Endothelial cell of umbilical vein (primary cell): ENCODE measurements at regions not wholly inside any gene's neighbourhood (a gene's known extent, or its start where the extent isn't known, plus 50 kb on each side); places are given as distances from the start of the nearest gene placed in this dataset.

Source experiments
- BruUV-seq: library from RNA; stranded (reverse); fragments of 400-500 nt; replicated peaks from 2 replicates; lab custom pipeline; 2021; lab: Mats Ljungman, UMichigan
- CTCF ChIA-PET: fragments of 300-600, 350-600 bp; sonication (Branson Sonifier 250); formaldehyde crosslinking; loops from one replicate; lab custom pipeline; 2021; ENCODE audit warnings: antibody characterized with exemption, inconsistent platforms; lab: Charles Lee
- POLR2A ChIA-PET: fragments of 300-600, 350-600 bp; sonication (Branson Sonifier 250); formaldehyde crosslinking; loops from one replicate; lab custom pipeline; 2021; ENCODE audit warnings: antibody characterized with exemption, inconsistent platforms; lab: Charles Lee
- DNase-seq: peaks from one replicate; pipeline ENCODE4 v3.0.0-alpha.2; 2011; ENCODE audit warnings: low read depth, low spot score
- FAIRE-seq: peaks from 2 replicates; lab custom pipeline; 2011; peaks lifted over from hg19 to GRCh38; lab: Jason Lieb, UNC
- H2AFZ ChIP-seq: 2 replicates; pipeline ENCODE4 v1.6.0; 2012; ENCODE audit warnings: low read depth, low read length, control low read depth, inconsistent platforms
- H3K27ac ChIP-seq: 2 replicates; pipeline ENCODE4 v1.5.1; 2011; ENCODE audit warnings: low read depth, mild to moderate bottlenecking, control low read depth, low read length, moderate library complexity; ENCODE audit not compliant: insufficient read depth
- H3K27me3 ChIP-seq, 2 experiments: 2 replicates each; pipeline versions ENCODE4 v1.6.0 to v1.6.1; 2011; ENCODE audit warnings: low read length in 2 of 2, mixed read lengths in 1 of 2; ENCODE audit not compliant: control insufficient read depth in 2 of 2, insufficient read depth in 2 of 2
- H3K36me3 ChIP-seq, 2 experiments: 2 replicates in 1 of 2; 3 replicates in 1 of 2; pipeline ENCODE4 v1.5.1; 2011; ENCODE audit warnings: low read length in 2 of 2, mild to moderate bottlenecking in 1 of 2, moderate library complexity in 1 of 2; ENCODE audit not compliant: control insufficient read depth in 2 of 2, insufficient read depth in 2 of 2; ENCODE audit errors: extremely low read depth in 1 of 2
- H3K4me1 ChIP-seq: 3 replicates; pipeline ENCODE4 v1.5.1; 2011; ENCODE audit warnings: mild to moderate bottlenecking, low read length; ENCODE audit not compliant: control insufficient read depth, insufficient read depth; ENCODE audit errors: extremely low read depth
- H3K4me2 ChIP-seq: 2 replicates; pipeline ENCODE4 v1.6.1; 2011; ENCODE audit warnings: low read length, control low read depth, mixed read lengths; ENCODE audit not compliant: insufficient read depth
- H3K4me3 ChIP-seq, 3 experiments: fragments of 200-600 bp in 1 of 3; sonication (generic), shearing (Covaris generic) in 1 of 3; replicated peaks in 1 of 3; 2 replicates each; pipeline ENCODE4 v1.5.1; 2011 to 2016; ENCODE audit warnings: control low read depth in 3 of 3, low read length in 3 of 3, mild to moderate bottlenecking in 2 of 3, inconsistent platforms in 1 of 3, low read depth in 1 of 3, moderate library complexity in 1 of 3; ENCODE audit not compliant: insufficient read depth in 1 of 3
- H3K79me2 ChIP-seq: 2 replicates; pipeline ENCODE4 v1.6.0; 2012; ENCODE audit warnings: low read length, inconsistent platforms; ENCODE audit not compliant: control insufficient read depth, insufficient read depth
- H3K9ac ChIP-seq: replicated peaks from 2 replicates; pipeline ENCODE3; 2011; ENCODE audit warnings: low read length, control low read depth; ENCODE audit not compliant: insufficient read depth; ENCODE audit errors: extremely low read depth
- H3K9me1 ChIP-seq: replicated peaks from 3 replicates; pipeline ENCODE4 v1.6.0; 2011; ENCODE audit warnings: mild to moderate bottlenecking, low read length; ENCODE audit not compliant: control insufficient read depth, insufficient read depth; ENCODE audit errors: extremely low read depth
- H3K9me3 ChIP-seq: replicated peaks from 2 replicates; pipeline ENCODE4 v1.5.1; 2012; ENCODE audit warnings: low read length, inconsistent platforms; ENCODE audit not compliant: control insufficient read depth, insufficient read depth
- H4K20me1 ChIP-seq: replicated peaks from 2 replicates; pipeline ENCODE3; 2011; ENCODE audit warnings: mild to moderate bottlenecking, low read length; ENCODE audit not compliant: control insufficient read depth, insufficient read depth; ENCODE audit errors: extremely low read depth
- CTCF ChIP-seq, 2 donors: IDR thresholded peaks; 1 replicate in 1 of 2; 2 replicates in 1 of 2; pipeline ENCODE4 v1.5.1; 2011; ENCODE audit warnings: low read length in 2 of 2, mild to moderate bottlenecking in 2 of 2, moderate library complexity in 2 of 2, control low read depth in 1 of 2, inconsistent platforms in 1 of 2, low read depth in 1 of 2; ENCODE audit not compliant: insufficient read depth in 1 of 2; ENCODE audit errors: extremely low read depth in 1 of 2
- EZH2 ChIP-seq: IDR thresholded peaks from 2 replicates; pipeline ENCODE4 v1.6.1; 2012; ENCODE audit warnings: borderline replicate concordance, low read depth, mild to moderate bottlenecking, moderate library complexity, low read length, inconsistent platforms; ENCODE audit not compliant: severe bottlenecking
- FOS ChIP-seq: IDR thresholded peaks from 2 replicates; pipeline ENCODE4 v1.6.1; 2011; ENCODE audit warnings: mild to moderate bottlenecking, low read length, moderate library complexity, borderline replicate concordance; ENCODE audit not compliant: insufficient read depth
- GATA2 ChIP-seq: IDR thresholded peaks from 2 replicates; pipeline ENCODE4 v1.7.0; 2011; ENCODE audit warnings: low read depth, mild to moderate bottlenecking, moderate library complexity, mixed read lengths, low read length; ENCODE audit not compliant: insufficient read length, insufficient read depth
- JUN ChIP-seq: IDR thresholded peaks from 2 replicates; pipeline ENCODE4 v1.6.1; 2011; ENCODE audit warnings: borderline replicate concordance, low read depth; ENCODE audit not compliant: insufficient read length, insufficient read depth
- MAX ChIP-seq: IDR thresholded peaks from 2 replicates; pipeline ENCODE4 v1.6.1; 2011; ENCODE audit not compliant: insufficient read depth, insufficient read length
- MYC ChIP-seq: IDR thresholded peaks from one replicate; pipeline ENCODE4 v1.6.1; 2011; ENCODE audit warnings: mild to moderate bottlenecking, low read depth, low read length
- POLR2A ChIP-seq: IDR thresholded peaks from 2 replicates; pipeline ENCODE4 v1.6.1; 2012; ENCODE audit warnings: low read depth, mild to moderate bottlenecking, control low read depth, low read length
- POLR2AphosphoS5 ChIP-seq: IDR thresholded peaks from 2 replicates; pipeline ENCODE4 v1.6.1; 2012; ENCODE audit warnings: low read depth, mild to moderate bottlenecking, control low read depth, low read length, moderate library complexity; ENCODE audit not compliant: insufficient read depth
- dilution Hi-C: fragments of 300-500 bp; cut with MboI; formaldehyde crosslinking; loops from one replicate; pipeline ENCODE4 v1.15.0; 2019; ENCODE audit warnings: low sequenced_read_pairs; ENCODE audit not compliant: extremely low pct_ligation_motif_present
- intact Hi-C: fragments of 100-400 bp; cut with micrococcal nuclease; formaldehyde crosslinking; loops from one replicate; pipeline ENCODE4 v1.10.0; 2022

DNA sequence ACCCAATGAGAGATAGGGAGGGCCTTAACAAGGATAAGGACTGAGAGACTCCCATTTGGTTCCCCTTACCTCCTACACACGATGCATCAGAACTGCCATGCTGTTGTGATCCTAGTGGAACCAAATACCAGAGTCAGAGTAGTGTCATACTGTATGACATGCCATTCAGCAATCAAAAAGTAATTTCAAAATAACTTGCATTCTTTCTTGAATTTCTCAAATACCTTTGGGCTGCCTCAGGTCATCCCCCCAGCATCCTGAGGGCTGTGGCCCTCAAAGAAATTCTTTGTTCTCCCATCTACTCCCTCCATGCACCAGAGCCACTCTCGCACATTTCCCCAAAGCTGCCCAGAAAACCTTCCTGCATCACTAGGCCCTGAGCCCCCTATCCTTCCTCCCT, 68.9 kb upstream of the PPP2R3A start:
- Histone ChIP-seq H3K9me1 (no peaks in the 10 kb centered on the region), H3K27ac (no peak overlapping the region), H2AFZ (no peak overlapping the region), H3K79me2 (no peaks in the 10 kb centered on the region), H3K9me3 (no peaks in the 10 kb centered on the region), H3K27me3 (peaks cover 0 to 2% of the 10 kb centered on the region in 2 experiments), H3K36me3 (no peaks in the 10 kb centered on the region), H3K4me2 (no peak overlapping the region), H3K4me3 (no peak overlapping the region), H3K9ac (no peak overlapping the region), H4K20me1 (no peaks in the 10 kb centered on the region), H3K4me1 (no peaks in the 10 kb centered on the region)
- no TSS peak for BruUV-seq
- intact Hi-C loops (loop anchor here (10.0 kb wide), 1 partner anchor 162 kb away; no protein-coding TSS in a partner anchor), dilution Hi-C loops (no loop called here)
- FAIRE-seq (no peak), DNase-seq (no peak)
- no peak for TF ChIP-seq MAX
- TF ChIP-seq GATA2: no peak
- TF ChIP-seq FOS: no peak
- no peak for TF ChIP-seq CTCF (IDR thresholded peaks at IDR 0.05; ENCODE audit: extremely low read depth in 1 of 2, insufficient read depth in 1 of 2, low read depth in 1 of 2, low read length in 2 of 2)
- TF ChIP-seq MYC: no peak
- no peak for TF ChIP-seq POLR2AphosphoS5
- TF ChIP-seq POLR2A: no peak
- TF ChIP-seq EZH2: no peak
- TF ChIP-seq JUN: no peak
- ChIA-PET POLR2A (no interaction called here), CTCF (interaction anchor here (1.2 to 4.2 kb wide), 2 partner anchors 1101 to 1296 kb away, joined by 7 to 49 read pairs; partner anchors contain the start of gene EPHB1)
